IMR-90 (cell line): ENCODE measurements at regions not wholly inside any gene's neighbourhood (a gene's known extent, or its start where the extent isn't known, plus 50 kb on each side); places are given as distances from the start of the nearest gene placed in this dataset.

Experiments
- ATAC-seq: fragments of 200-7000 bp; cut with Tn5 transposase; 2 replicates; pipeline ENCODE4 v1.9.1; 2020; ENCODE audit warnings: low read depth, mild to moderate bottlenecking, moderate library complexity
- BruUV-seq: library from RNA; stranded (reverse); fragments of 400-500 nt; replicated peaks from 2 replicates; lab custom pipeline; 2021; lab: Mats Ljungman, UMichigan
- CTCF ChIA-PET: fragments of 300-600 bp; formaldehyde crosslinking; extraction: SDS; loops from one replicate; lab custom pipeline; 2021; ENCODE audit warnings: antibody characterized with exemption; lab: Yijun Ruan, JAX
- POLR2A ChIA-PET: fragments of 300-600 bp; sonication (Branson Sonifier 250); formaldehyde crosslinking; loops from one replicate; lab custom pipeline; 2022; ENCODE audit warnings: antibody characterized with exemption; ENCODE audit not compliant: unreplicated experiment; lab: Charles Lee
- DNase-seq: peaks from one replicate; pipeline ENCODE4 v3.0.0; 2013
- H2AFZ ChIP-seq: replicated peaks from 2 replicates; pipeline ENCODE3; 2013; ENCODE audit warnings: low read length, mild to moderate bottlenecking; ENCODE audit not compliant: poor library complexity
- H2AK5ac ChIP-seq: 2 replicates; pipeline ENCODE4 v1.6.1; 2013; ENCODE audit warnings: low read depth, low read length, inconsistent platforms
- H2AK9ac ChIP-seq: replicated peaks from 2 replicates; pipeline ENCODE3; 2013; ENCODE audit warnings: mild to moderate bottlenecking, low read depth, low read length, moderate library complexity; ENCODE audit not compliant: poor library complexity
- H2BK120ac ChIP-seq: 2 replicates; pipeline ENCODE4 v1.6.1; 2013; ENCODE audit warnings: low read depth, low read length, inconsistent platforms
- H2BK15ac ChIP-seq: 3 replicates; pipeline ENCODE4 v1.6.1; 2013; ENCODE audit warnings: low read depth, low read length, inconsistent platforms
- H2BK20ac ChIP-seq: 2 replicates; pipeline ENCODE4 v1.6.1; 2013; ENCODE audit warnings: low read depth, mild to moderate bottlenecking, inconsistent platforms, low read length, moderate library complexity
- H2BK5ac ChIP-seq: 2 replicates; pipeline ENCODE4 v1.6.1; 2013; ENCODE audit warnings: mild to moderate bottlenecking, low read depth, low read length, inconsistent platforms; ENCODE audit not compliant: poor library complexity, severe bottlenecking
- H3K14ac ChIP-seq: replicated peaks from 2 replicates; pipeline ENCODE4 v1.6.1; 2013; ENCODE audit warnings: low read depth, low read length, inconsistent platforms
- H3K18ac ChIP-seq: 2 replicates; pipeline ENCODE4 v1.6.1; 2013; ENCODE audit warnings: low read depth, low read length, control low read depth
- H3K23ac ChIP-seq: 2 replicates; pipeline ENCODE4 v1.6.1; 2013; ENCODE audit warnings: low read depth, low read length, inconsistent platforms
- H3K27ac ChIP-seq: 2 replicates; pipeline ENCODE4 v1.5.1; 2013; ENCODE audit warnings: mild to moderate bottlenecking, control low read depth, low read length; ENCODE audit not compliant: insufficient read depth
- H3K27me3 ChIP-seq: 2 replicates; pipeline ENCODE4 v1.6.1; 2013; ENCODE audit warnings: low read length; ENCODE audit not compliant: control insufficient read depth, insufficient read depth
- H3K36me3 ChIP-seq: 2 replicates; pipeline ENCODE4 v1.6.1; 2013; ENCODE audit warnings: low read length, mixed read lengths; ENCODE audit not compliant: control insufficient read depth, insufficient read depth
- H3K4ac ChIP-seq: 2 replicates; pipeline ENCODE4 v1.6.1; 2013; ENCODE audit warnings: low read depth, low read length, inconsistent platforms
- H3K4me1 ChIP-seq: 2 replicates; pipeline ENCODE4 v1.6.1; 2013; ENCODE audit warnings: low read length, mixed read lengths; ENCODE audit not compliant: control insufficient read depth, insufficient read depth
- H3K4me2 ChIP-seq: 2 replicates; pipeline ENCODE4 v1.6.1; 2013; ENCODE audit warnings: low read depth, mild to moderate bottlenecking, control low read depth, low read length, moderate library complexity
- H3K4me3 ChIP-seq: 2 replicates; pipeline ENCODE4 v1.5.1; 2013; ENCODE audit warnings: low read depth, mild to moderate bottlenecking, control low read depth, low read length, moderate library complexity; ENCODE audit not compliant: insufficient read depth
- H3K56ac ChIP-seq: 2 replicates; pipeline ENCODE4 v1.6.1; 2013; ENCODE audit warnings: low read length, inconsistent platforms; ENCODE audit not compliant: insufficient read depth; ENCODE audit errors: extremely low read depth
- H3K79me1 ChIP-seq, 2 experiments: 2 replicates each; pipeline ENCODE4 v1.6.1; 2013; ENCODE audit warnings: low read length in 2 of 2, inconsistent platforms in 1 of 2, low read depth in 1 of 2
- H3K9ac ChIP-seq: 2 replicates; pipeline ENCODE4 v1.6.1; 2013; ENCODE audit warnings: low read depth, low read length, control low read depth
- H3K9me1 ChIP-seq: 2 replicates; pipeline ENCODE4 v1.6.1; 2013; ENCODE audit warnings: low read length, inconsistent platforms; ENCODE audit not compliant: insufficient read depth
- H3K9me3 ChIP-seq: 2 replicates; pipeline ENCODE4 v1.6.1; 2013; ENCODE audit warnings: low read length; ENCODE audit not compliant: control insufficient read depth, insufficient read depth
- H4K20me1 ChIP-seq: 2 replicates; pipeline ENCODE4 v1.6.1; 2013; ENCODE audit warnings: low read length, inconsistent platforms; ENCODE audit not compliant: insufficient read depth
- H4K5ac ChIP-seq: 2 replicates; pipeline ENCODE4 v1.6.1; 2013; ENCODE audit warnings: mild to moderate bottlenecking, low read depth, low read length, control low read depth
- H4K8ac ChIP-seq, 2 experiments: 2 replicates each; pipeline ENCODE4 v1.6.1; 2013; ENCODE audit warnings: low read depth in 2 of 2, low read length in 2 of 2, control low read depth in 1 of 2, inconsistent platforms in 1 of 2
- H4K91ac ChIP-seq: 2 replicates; pipeline ENCODE4 v1.6.1; 2013; ENCODE audit warnings: low read depth, low read length, inconsistent platforms; ENCODE audit not compliant: insufficient read depth
- BHLHE40 ChIP-seq: fragments of 150-350 bp; IDR thresholded peaks from 2 replicates; pipeline ENCODE4 v1.6.1; 2016; ENCODE audit warnings: mild to moderate bottlenecking, low read depth, low read length
- CEBPB ChIP-seq: IDR thresholded peaks from 2 replicates; pipeline ENCODE4 v1.6.1; 2012; ENCODE audit warnings: low read depth, low read length, improper control_type of control experiment
- CHD1 ChIP-seq: IDR thresholded peaks from 2 replicates; pipeline ENCODE4 v1.6.1; 2012; ENCODE audit warnings: low read depth, low read length, improper control_type of control experiment
- CTCF ChIP-seq: conservative IDR thresholded peaks from 2 replicates; pipeline ENCODE4 v1.5.1; 2012; ENCODE audit warnings: mild to moderate bottlenecking, low read depth, low read length, improper control_type of control experiment
- FOS ChIP-seq: fragments of 150-350 bp; IDR thresholded peaks from 2 replicates; pipeline ENCODE4 v1.6.1; 2016; ENCODE audit warnings: low read depth, low read length
- MAFK ChIP-seq: IDR thresholded peaks from 2 replicates; pipeline ENCODE4 v1.6.1; 2012; ENCODE audit warnings: low read depth, low read length, improper control_type of control experiment
- MXI1 ChIP-seq: IDR thresholded peaks from 2 replicates; pipeline ENCODE4 v1.6.1; 2012; ENCODE audit warnings: low read depth, mild to moderate bottlenecking, low read length, moderate library complexity, borderline replicate concordance
- NFE2L2 ChIP-seq: fragments of 150-350 bp; IDR thresholded peaks from 2 replicates; pipeline ENCODE4 v1.6.1; 2016; ENCODE audit warnings: low read depth, mild to moderate bottlenecking, low read length
- POLR2A ChIP-seq: IDR thresholded peaks from 2 replicates; pipeline ENCODE4 v1.6.1; 2012; ENCODE audit warnings: mild to moderate bottlenecking, low read depth, low read length
- RAD21 ChIP-seq: IDR thresholded peaks from 2 replicates; pipeline ENCODE4 v1.6.1; 2012; ENCODE audit warnings: low read length, improper control_type of control experiment
- RCOR1 ChIP-seq: IDR thresholded peaks from 2 replicates; pipeline ENCODE4 v1.6.1; 2012; ENCODE audit warnings: mild to moderate bottlenecking, low read length, improper control_type of control experiment; ENCODE audit not compliant: insufficient replicate concordance
- RFX5 ChIP-seq: IDR thresholded peaks from 2 replicates; pipeline ENCODE4 v1.8.0; 2012; ENCODE audit warnings: low read depth, mild to moderate bottlenecking, low read length, moderate library complexity
- SMC3 ChIP-seq: fragments of 150-350 bp; IDR thresholded peaks from 2 replicates; pipeline ENCODE4 v1.6.1; 2016; ENCODE audit warnings: low read depth, mild to moderate bottlenecking, antibody characterized with exemption, low read length, moderate library complexity
- WGBS, 2 experiments: methylation state at CpG; one replicate each; pipeline versions ENCODE4 v1.1.5 to v1.1.7; 2013; ENCODE audit warnings: missing lambda C conversion rate in 2 of 2; ENCODE audit not compliant: insufficient read length in 1 of 2; ENCODE audit errors: extremely low coverage in 2 of 2; 5-methylcytosine and 5-hydroxymethylcytosine counted together
- dilution Hi-C: fragments of 300-500 bp; cut with HindIII; formaldehyde crosslinking; loops from one replicate; pipeline ENCODE4 v1.14.3; 2018; ENCODE audit warnings: low sequenced_read_pairs; ENCODE audit not compliant: unreplicated experiment
- in situ Hi-C: fragments of 300-500 bp; cut with MboI; formaldehyde crosslinking; loops from 3 replicates; pipeline ENCODE4 v1.14.3; 2019; ENCODE audit warnings: low sequenced_read_pairs, inconsistent platforms, mixed read lengths
- intact Hi-C: fragments of 100-400 bp; cut with micrococcal nuclease; formaldehyde crosslinking; loops from 2 replicates; pipeline ENCODE4 v1.10.0; 2022
- TF ChIP-seq, protein P1 (sequence below): fragments of 150-350 bp; IDR thresholded peaks from 2 replicates; pipeline ENCODE4 v1.6.1; 2016; ENCODE audit warnings: low read depth, mild to moderate bottlenecking, low read length, moderate library complexity, borderline replicate concordance
- TF ChIP-seq, protein P2 (sequence below): fragments of 150-350 bp; IDR thresholded peaks from 2 replicates; pipeline ENCODE4 v1.6.1; 2017; ENCODE audit warnings: mild to moderate bottlenecking, antibody characterized with exemption, low read length, low read depth

DNA sequence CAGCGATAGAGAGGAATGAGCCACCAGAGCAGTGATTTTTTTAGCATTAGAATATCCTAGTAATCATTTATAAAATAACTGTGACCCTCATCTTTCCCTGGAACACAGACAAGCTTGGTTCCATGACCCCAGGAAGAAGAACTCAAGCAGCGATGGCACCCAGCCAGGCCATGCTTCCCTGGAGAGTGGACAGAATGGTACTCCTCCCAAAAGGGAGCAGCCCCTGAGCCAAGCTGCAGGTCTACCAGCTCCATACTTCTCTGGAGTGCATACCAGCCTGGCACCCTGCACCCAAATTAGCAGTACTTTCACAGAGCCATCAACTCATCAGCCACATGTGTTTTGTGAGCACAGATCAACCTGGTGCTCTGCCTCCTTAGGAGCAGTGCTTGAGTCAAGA is 310.9 kb upstream of the PCDH10 start:
- Histone ChIP-seq H3K27ac (no peak overlapping the region), H3K4me3 (no peak overlapping the region), H2BK15ac (no peak overlapping the region), H3K9me1 (no peaks in the 10 kb centered on the region), H2AK5ac (no peak overlapping the region), H2BK5ac (no peak overlapping the region), H3K36me3 (no peaks in the 10 kb centered on the region), H3K4ac (no peak overlapping the region), H3K18ac (no peak overlapping the region), H3K9ac (no peak overlapping the region), H2BK120ac (no peak overlapping the region), H2BK20ac (no peak overlapping the region), H2AK9ac (no peak overlapping the region), H4K5ac (no peak overlapping the region), H3K4me1 (no peaks in the 10 kb centered on the region), H3K27me3 (no peaks in the 10 kb centered on the region), H4K8ac (no peak overlapping the region), H4K91ac (no peak overlapping the region), H2AFZ (no peak overlapping the region), H4K20me1 (no peaks in the 10 kb centered on the region), H3K56ac (no peak overlapping the region), H3K14ac (no peak overlapping the region), H3K4me2 (no peak overlapping the region), H3K79me1 (no peaks in the 10 kb centered on the region), H3K9me3 (peaks cover 9% of the 10 kb centered on the region), H3K23ac (no peak overlapping the region)
- TF ChIP-seq, protein P1, sequence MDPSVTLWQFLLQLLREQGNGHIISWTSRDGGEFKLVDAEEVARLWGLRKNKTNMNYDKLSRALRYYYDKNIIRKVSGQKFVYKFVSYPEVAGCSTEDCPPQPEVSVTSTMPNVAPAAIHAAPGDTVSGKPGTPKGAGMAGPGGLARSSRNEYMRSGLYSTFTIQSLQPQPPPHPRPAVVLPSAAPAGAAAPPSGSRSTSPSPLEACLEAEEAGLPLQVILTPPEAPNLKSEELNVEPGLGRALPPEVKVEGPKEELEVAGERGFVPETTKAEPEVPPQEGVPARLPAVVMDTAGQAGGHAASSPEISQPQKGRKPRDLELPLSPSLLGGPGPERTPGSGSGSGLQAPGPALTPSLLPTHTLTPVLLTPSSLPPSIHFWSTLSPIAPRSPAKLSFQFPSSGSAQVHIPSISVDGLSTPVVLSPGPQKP = no peak
- TF ChIP-seq, protein P2, sequence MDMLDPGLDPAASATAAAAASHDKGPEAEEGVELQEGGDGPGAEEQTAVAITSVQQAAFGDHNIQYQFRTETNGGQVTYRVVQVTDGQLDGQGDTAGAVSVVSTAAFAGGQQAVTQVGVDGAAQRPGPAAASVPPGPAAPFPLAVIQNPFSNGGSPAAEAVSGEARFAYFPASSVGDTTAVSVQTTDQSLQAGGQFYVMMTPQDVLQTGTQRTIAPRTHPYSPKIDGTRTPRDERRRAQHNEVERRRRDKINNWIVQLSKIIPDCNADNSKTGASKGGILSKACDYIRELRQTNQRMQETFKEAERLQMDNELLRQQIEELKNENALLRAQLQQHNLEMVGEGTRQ = no peak
- TF ChIP-seq CEBPB (no peak), SMC3 (no peak), NFE2L2 (no peak), BHLHE40 (no peak), MXI1 (no peak), RCOR1 (no peak), FOS (no peak), CTCF (no peak), RFX5 (no peak), POLR2A (no peak), CHD1 (no peak), RAD21 (no peak), MAFK (no peak)
- BruUV-seq = no TSS peak
- ChIA-PET CTCF (no interaction called here), POLR2A (no interaction called here)
- DNase-seq (no peak), ATAC-seq (no peak)
- in situ Hi-C loops = no loop called here
- intact Hi-C loops = no loop called here
- dilution Hi-C loops = no loop called here
- no CpG with 5 or more reads among the region's 2 CpGs for WGBS, 2 experiments
